ENCODE measurements at regions not wholly inside any gene's neighbourhood (a gene's known extent, or its start where the extent isn't known, plus 50 kb on each side); places are given as distances from the start of the nearest gene placed in this dataset.

- Histone ChIP-seq H2AFZ (ENCODE audit: low read length) (no peak overlapping the region), H3K23me2 (ENCODE audit: insufficient read length, low read depth, low read length, poor library complexity, severe bottlenecking) (no peaks in the 10 kb centered on the region), H4K5ac (ENCODE audit: insufficient read length, low read depth, low read length) (no peak overlapping the region), H3K14ac (ENCODE audit: insufficient read depth, low read length) (no peak overlapping the region), H3K27ac (ENCODE audit: insufficient read length, low read depth, low read length) (no peak overlapping the region), H3K23ac (ENCODE audit: insufficient read length, low read depth, low read length) (no peak overlapping the region), H4K91ac (ENCODE audit: insufficient read length, low read depth, low read length) (no peak overlapping the region), H2BK120ac (ENCODE audit: low read depth, low read length, poor library complexity, severe bottlenecking) (no peak overlapping the region), H3K79me1 (ENCODE audit: insufficient read depth, low read depth, low read length, poor library complexity, severe bottlenecking) (no peaks in the 10 kb centered on the region), H3K27me3 (ENCODE audit: insufficient read depth, low read length) (no peaks in the 10 kb centered on the region), H3K4ac (ENCODE audit: low read depth, low read length) (no peak overlapping the region), H3K9me3 (ENCODE audit: control insufficient read depth, low read depth, low read length) (no peaks in the 10 kb centered on the region), H3K4me1 (ENCODE audit: insufficient read depth, low read length) (no peaks in the 10 kb centered on the region), H2BK12ac (ENCODE audit: insufficient read length, low read depth, low read length) (no peak overlapping the region), H3K18ac (ENCODE audit: insufficient read length, low read depth, low read length) (no peak overlapping the region), H3T11ph (ENCODE audit: low read length) (no peak overlapping the region), H3K56ac (ENCODE audit: insufficient read length, low read depth, low read length) (no peak overlapping the region), H4K8ac (replicated peaks; ENCODE audit: insufficient read length, low read depth, low read length) (no peak overlapping the region), H2BK20ac (ENCODE audit: low read depth, low read length, poor library complexity, severe bottlenecking) (no peak overlapping the region), H2AK5ac (ENCODE audit: insufficient read length, low read length) (no peak overlapping the region), H2BK5ac (ENCODE audit: insufficient read length, low read length) (no peak overlapping the region), H3K4me2 (ENCODE audit: insufficient read depth, insufficient read length, low read length) (no peak overlapping the region), H4K20me1 (ENCODE audit: control insufficient read depth, insufficient read depth, insufficient read length) (no peaks in the 10 kb centered on the region), H2BK15ac (ENCODE audit: low read depth, low read length) (no peak overlapping the region), H3K9ac (ENCODE audit: extremely low read depth, insufficient read length, low read length) (no peak overlapping the region), H3K79me2 (ENCODE audit: insufficient read depth, low read length) (no peaks in the 10 kb centered on the region)
- no peaks in the 10 kb centered on the region for H3K27me3 Mint-ChIP-seq (ENCODE audit: low read depth)
- no peaks in the 10 kb centered on the region for H3K36me3 Mint-ChIP-seq (ENCODE audit: insufficient read depth in 1 of 3, low read depth in 3 of 3)
- no peak overlapping the region for H3K27ac Mint-ChIP-seq
- no peak for DNase-seq
- H3K9me3 Mint-ChIP-seq = no peaks in the 10 kb centered on the region
- TF ChIP-seq CTCF (conservative IDR thresholded peaks at IDR 0.05) = no peak
- no peaks in the 10 kb centered on the region for H3K4me1 Mint-ChIP-seq
- H3K4me3 Mint-ChIP-seq = no peak overlapping the region
Observed at GRCh38 chr6:121663292-121663810, 227.9 kb downstream of the GJA1 start.

Measured in H9 (cell line).